GM12878 (cell line): ENCODE measurements at regions not wholly inside any gene's neighbourhood (a gene's known extent, or its start where the extent isn't known, plus 50 kb on each side); places are given as distances from the start of the nearest gene placed in this dataset.

Experiments
- ATAC-seq: fragments of 200-7000 bp; cut with Tn5 transposase; 3 replicates; pipeline ENCODE4 v1.9.1; 2020; ENCODE audit warnings: mild to moderate bottlenecking, moderate library complexity
- BruUV-seq: library from RNA; stranded (reverse); fragments of 400-500 nt; replicated peaks from 2 replicates; lab custom pipeline; 2021; lab: Mats Ljungman, UMichigan
- CTCF ChIA-PET: fragments of 300-600 bp; sonication (Branson Sonifier 250); formaldehyde crosslinking; extraction: SDS; loops from one replicate; lab custom pipeline; 2021; ENCODE audit warnings: inconsistent platforms; lab: Yijun Ruan, JAX
- POLR2A ChIA-PET: fragments of 350-600 bp; formaldehyde crosslinking; extraction: SDS; loops from one replicate; lab custom pipeline; 2021; ENCODE audit warnings: inconsistent platforms; lab: Charles Lee
- RAD21 ChIA-PET: fragments of 300-600 bp; sonication (Branson Sonifier 250); formaldehyde crosslinking; loops from one replicate; lab custom pipeline; 2023; ENCODE audit warnings: antibody characterized with exemption; ENCODE audit not compliant: unreplicated experiment; lab: Charles Lee
- SMC1A ChIA-PET: fragments of 300-600 bp; sonication (Branson Sonifier 250); formaldehyde crosslinking; loops from one replicate; lab custom pipeline; 2023; ENCODE audit not compliant: unreplicated experiment, uncharacterized antibody; lab: Charles Lee
- DNase-seq: peaks from one replicate; pipeline ENCODE4 v3.0.0-alpha.2; 2011; ENCODE audit warnings: low read depth, low spot score
- FAIRE-seq: peaks from 3 replicates; lab custom pipeline; 2011; peaks lifted over from hg19 to GRCh38; lab: Jason Lieb, UNC
- H2AFZ ChIP-seq: 2 replicates; pipeline ENCODE4 v1.6.0; 2011; ENCODE audit warnings: low read depth, low read length, control low read depth; ENCODE audit not compliant: control insufficient read depth
- H3K27ac ChIP-seq: 2 replicates; pipeline ENCODE4 v1.5.1; 2011; ENCODE audit warnings: control low read depth; ENCODE audit not compliant: control insufficient read depth, insufficient read depth
- H3K27me3 ChIP-seq, 2 experiments: replicated peaks in 1 of 2; 2 replicates each; pipeline versions ENCODE4 v1.6.0 to v1.6.1; 2011; ENCODE audit warnings: low read length in 1 of 2; ENCODE audit not compliant: control insufficient read depth in 2 of 2, insufficient read depth in 2 of 2
- H3K36me3 ChIP-seq, 2 experiments: 2 replicates each; pipeline ENCODE4 v1.5.1; 2011; ENCODE audit warnings: low read length in 1 of 2; ENCODE audit not compliant: control insufficient read depth in 2 of 2, insufficient read depth in 2 of 2
- H3K4me1 ChIP-seq: 2 replicates; pipeline ENCODE4 v1.6.1; 2011; ENCODE audit warnings: mild to moderate bottlenecking, low read length, moderate library complexity, mixed read lengths; ENCODE audit not compliant: control insufficient read depth, insufficient read depth
- H3K4me2 ChIP-seq: 2 replicates; pipeline ENCODE4 v1.6.0; 2011; ENCODE audit warnings: control low read depth; ENCODE audit not compliant: control insufficient read depth, insufficient read depth
- H3K4me3 ChIP-seq: fragments of 200-600 bp; sonication (generic); 2 replicates; pipeline ENCODE4 v1.5.1; 2016
- H3K79me2 ChIP-seq: 2 replicates; pipeline ENCODE4 v1.6.0; 2011; ENCODE audit warnings: low read length; ENCODE audit not compliant: control insufficient read depth, insufficient read depth
- H3K9ac ChIP-seq: 2 replicates; pipeline ENCODE4 v1.8.0; 2011; ENCODE audit warnings: low read length, control low read depth, mixed read lengths; ENCODE audit not compliant: control insufficient read depth, insufficient read depth
- H3K9me3 ChIP-seq: replicated peaks from 3 replicates; pipeline ENCODE4 v1.5.1; 2011; ENCODE audit warnings: mild to moderate bottlenecking, low read length; ENCODE audit not compliant: control insufficient read depth, insufficient read depth
- H4K20me1 ChIP-seq: 2 replicates; pipeline ENCODE4 v1.6.0; 2011; ENCODE audit not compliant: control insufficient read depth, insufficient read depth
- ASH2L ChIP-seq: fragments of 300-600, 200-600 bp; sonication (generic); IDR thresholded peaks from 2 replicates; pipeline ENCODE4 v1.6.1; 2017; ENCODE audit warnings: low read depth, mild to moderate bottlenecking, borderline replicate concordance
- FOXK2 ChIP-seq: fragments of 450-650 bp; IDR thresholded peaks from 2 replicates; pipeline ENCODE4 v1.6.1; 2017; ENCODE audit warnings: mild to moderate bottlenecking, moderate library complexity
- HCFC1 ChIP-seq: fragments of 150-350 bp; IDR thresholded peaks from 2 replicates; pipeline ENCODE4 v1.6.1; 2014; ENCODE audit warnings: low read length
- HDAC6 ChIP-seq: fragments of 200-600 bp; sonication (generic); IDR thresholded peaks from one replicate; pipeline ENCODE4 v1.8.0; 2017; ENCODE audit warnings: antibody characterized with exemption; ENCODE audit not compliant: unreplicated experiment
- KDM1A ChIP-seq: fragments of 200-600 bp; sonication (generic); IDR thresholded peaks from 2 replicates; pipeline ENCODE4 v1.6.1; 2016; ENCODE audit warnings: borderline replicate concordance
- MYB ChIP-seq: fragments of 150-350 bp; IDR thresholded peaks from 2 replicates; pipeline ENCODE4 v1.6.1; 2014; ENCODE audit warnings: mild to moderate bottlenecking, low read depth, low read length, borderline replicate concordance
- POU2F2 ChIP-seq: IDR thresholded peaks from 3 replicates; pipeline ENCODE4 v1.6.1; 2011; ENCODE audit warnings: low read depth, mild to moderate bottlenecking, low read length, borderline replicate concordance
- RAD51 ChIP-seq: fragments of 450-650 bp; IDR thresholded peaks from 2 replicates; pipeline ENCODE4 v1.6.1; 2016; ENCODE audit warnings: moderate library complexity, mild to moderate bottlenecking, inconsistent platforms
- SMC3 ChIP-seq: IDR thresholded peaks from 2 replicates; pipeline ENCODE4 v1.6.1; 2011; ENCODE audit warnings: low read length, improper control_type of control experiment, borderline replicate concordance
- STAT3 ChIP-seq: IDR thresholded peaks from 2 replicates; pipeline ENCODE4 v1.6.1; 2011; ENCODE audit warnings: low read depth, low read length, improper control_type of control experiment
- TCF3 ChIP-seq: IDR thresholded peaks from 2 replicates; pipeline ENCODE4 v1.6.1; 2012; ENCODE audit warnings: low read depth, mild to moderate bottlenecking, low read length, borderline replicate concordance; ENCODE audit not compliant: insufficient read depth
- WGBS: methylation state at CpG from one replicate; pipeline ENCODE4 v1.1.6; 2016; ENCODE audit warnings: low lambda C conversion rate; ENCODE audit not compliant: insufficient replicate concordance, insufficient coverage; ENCODE audit errors: missing lambda C conversion rate; 5-methylcytosine and 5-hydroxymethylcytosine counted together
- in situ Hi-C: fragments of 300-500 bp; cut with MboI; formaldehyde crosslinking; loops from 9 replicates; pipeline ENCODE4 v1.14.3; 2018; ENCODE audit warnings: mixed read lengths
- intact Hi-C: fragments of 100-400 bp; cut with micrococcal nuclease; formaldehyde crosslinking; loops from one replicate; pipeline ENCODE4 v1.14.2; 2022; ENCODE audit not compliant: unreplicated experiment
- TF ChIP-seq, protein P1 (sequence below): fragments of 450-650 bp; IDR thresholded peaks from 2 replicates; pipeline ENCODE4 v1.6.1; 2017; ENCODE audit warnings: mild to moderate bottlenecking, low read depth, inconsistent platforms; ENCODE audit not compliant: poor library complexity, severe bottlenecking
- TF ChIP-seq, protein P2 (sequence below): fragments of 450-650 bp; IDR thresholded peaks from 2 replicates; pipeline ENCODE4 v1.6.1; 2017; ENCODE audit warnings: antibody characterized with exemption, mild to moderate bottlenecking, moderate library complexity
- TF ChIP-seq, protein P3 (sequence below): fragments of 450-650 bp; IDR thresholded peaks from 2 replicates; pipeline ENCODE4 v1.6.1; 2016; ENCODE audit warnings: mild to moderate bottlenecking
- TF ChIP-seq, protein P4 (sequence below): IDR thresholded peaks from 2 replicates; pipeline ENCODE4 v1.6.1; 2012; ENCODE audit warnings: low read depth, low read length, improper control_type of control experiment

DNA sequence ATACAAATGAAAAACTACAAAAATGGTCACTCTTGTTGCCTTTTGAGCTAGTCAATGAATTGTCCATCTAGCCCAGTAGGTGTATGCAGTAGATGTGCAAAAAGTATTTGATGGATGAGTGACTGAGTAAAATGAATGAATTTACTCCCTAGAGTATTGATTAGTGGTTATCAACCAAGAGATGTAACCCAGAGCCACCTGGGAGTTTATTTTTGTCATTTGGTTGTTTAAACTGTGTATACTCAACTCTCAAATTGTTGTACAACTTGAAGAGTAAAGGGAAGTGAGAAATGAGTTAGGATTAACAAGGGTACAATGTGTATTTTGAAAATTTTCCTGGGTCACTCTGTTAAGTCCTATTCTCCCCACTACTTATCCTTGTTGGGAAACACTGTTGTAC is 124.1 kb upstream of the TMCO5A start (continued):
- TF ChIP-seq, protein P1, sequence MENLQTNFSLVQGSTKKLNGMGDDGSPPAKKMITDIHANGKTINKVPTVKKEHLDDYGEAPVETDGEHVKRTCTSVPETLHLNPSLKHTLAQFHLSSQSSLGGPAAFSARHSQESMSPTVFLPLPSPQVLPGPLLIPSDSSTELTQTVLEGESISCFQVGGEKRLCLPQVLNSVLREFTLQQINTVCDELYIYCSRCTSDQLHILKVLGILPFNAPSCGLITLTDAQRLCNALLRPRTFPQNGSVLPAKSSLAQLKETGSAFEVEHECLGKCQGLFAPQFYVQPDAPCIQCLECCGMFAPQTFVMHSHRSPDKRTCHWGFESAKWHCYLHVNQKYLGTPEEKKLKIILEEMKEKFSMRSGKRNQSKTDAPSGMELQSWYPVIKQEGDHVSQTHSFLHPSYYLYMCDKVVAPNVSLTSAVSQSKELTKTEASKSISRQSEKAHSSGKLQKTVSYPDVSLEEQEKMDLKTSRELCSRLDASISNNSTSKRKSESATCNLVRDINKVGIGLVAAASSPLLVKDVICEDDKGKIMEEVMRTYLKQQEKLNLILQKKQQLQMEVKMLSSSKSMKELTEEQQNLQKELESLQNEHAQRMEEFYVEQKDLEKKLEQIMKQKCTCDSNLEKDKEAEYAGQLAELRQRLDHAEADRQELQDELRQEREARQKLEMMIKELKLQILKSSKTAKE: no peak
- TF ChIP-seq STAT3: no peak
- no peak for TF ChIP-seq ASH2L
- TF ChIP-seq, protein P2, sequence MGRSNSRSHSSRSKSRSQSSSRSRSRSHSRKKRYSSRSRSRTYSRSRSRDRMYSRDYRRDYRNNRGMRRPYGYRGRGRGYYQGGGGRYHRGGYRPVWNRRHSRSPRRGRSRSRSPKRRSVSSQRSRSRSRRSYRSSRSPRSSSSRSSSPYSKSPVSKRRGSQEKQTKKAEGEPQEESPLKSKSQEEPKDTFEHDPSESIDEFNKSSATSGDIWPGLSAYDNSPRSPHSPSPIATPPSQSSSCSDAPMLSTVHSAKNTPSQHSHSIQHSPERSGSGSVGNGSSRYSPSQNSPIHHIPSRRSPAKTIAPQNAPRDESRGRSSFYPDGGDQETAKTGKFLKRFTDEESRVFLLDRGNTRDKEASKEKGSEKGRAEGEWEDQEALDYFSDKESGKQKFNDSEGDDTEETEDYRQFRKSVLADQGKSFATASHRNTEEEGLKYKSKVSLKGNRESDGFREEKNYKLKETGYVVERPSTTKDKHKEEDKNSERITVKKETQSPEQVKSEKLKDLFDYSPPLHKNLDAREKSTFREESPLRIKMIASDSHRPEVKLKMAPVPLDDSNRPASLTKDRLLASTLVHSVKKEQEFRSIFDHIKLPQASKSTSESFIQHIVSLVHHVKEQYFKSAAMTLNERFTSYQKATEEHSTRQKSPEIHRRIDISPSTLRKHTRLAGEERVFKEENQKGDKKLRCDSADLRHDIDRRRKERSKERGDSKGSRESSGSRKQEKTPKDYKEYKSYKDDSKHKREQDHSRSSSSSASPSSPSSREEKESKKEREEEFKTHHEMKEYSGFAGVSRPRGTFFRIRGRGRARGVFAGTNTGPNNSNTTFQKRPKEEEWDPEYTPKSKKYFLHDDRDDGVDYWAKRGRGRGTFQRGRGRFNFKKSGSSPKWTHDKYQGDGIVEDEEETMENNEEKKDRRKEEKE: no peak
- TF ChIP-seq TCF3: no peak
- no peak for TF ChIP-seq HCFC1
- TF ChIP-seq, all 136 proteins: peak for 5

DNA sequence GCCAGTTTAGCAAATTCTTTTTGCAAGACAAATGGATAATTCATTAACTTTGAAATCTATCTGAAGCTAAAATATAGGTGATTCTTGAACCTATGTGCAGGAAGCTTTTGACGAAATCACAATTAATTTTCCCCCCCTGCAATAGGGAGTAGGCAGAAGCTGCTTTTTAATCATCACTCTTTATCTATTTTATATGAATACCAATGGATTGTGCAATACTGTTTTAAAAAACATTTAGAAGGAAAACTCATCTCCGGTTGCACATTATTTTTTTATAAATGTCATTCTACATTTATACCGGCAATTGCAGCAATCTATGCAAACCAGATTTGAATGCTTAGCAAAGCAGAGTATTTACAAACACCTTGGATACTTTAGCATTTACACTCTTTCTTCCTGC is 121.1 kb upstream of the TMCO5A start:
- 33% methylated on average over 3 of the region's 3 CpGs for WGBS
- Histone ChIP-seq H3K79me2 (no peaks in the 10 kb centered on the region), H3K9me3 (no peaks in the 10 kb centered on the region), H3K36me3 (no peaks in the 10 kb centered on the region), H3K9ac (no peak overlapping the region), H4K20me1 (no peaks in the 10 kb centered on the region), H3K4me1 (no peaks in the 10 kb centered on the region), H3K4me3 (no peak overlapping the region), H2AFZ (no peak overlapping the region), H3K27ac (no peak overlapping the region), H3K27me3 (no peaks in the 10 kb centered on the region), H3K4me2 (no peak overlapping the region)
- ATAC-seq: no peak
- no peak for FAIRE-seq
- SMC1A ChIA-PET: interaction anchor here (1.1 kb wide), 1 partner anchor 11 kb away, joined by 8 read pairs; no protein-coding TSS in a partner anchor
- RAD21 ChIA-PET: interaction anchor here (1.0 kb wide), 1 partner anchor 151 kb away, joined by 3 read pairs; no protein-coding TSS in a partner anchor
- DNase-seq: no peak
- CTCF ChIA-PET: no interaction called here
- BruUV-seq: no TSS peak
- POLR2A ChIA-PET: interaction anchor here (1.0 to 1.4 kb wide), 2 partner anchors 11 to 54 kb away, joined by 3 to 4 read pairs; no protein-coding TSS in a partner anchor
- intact Hi-C loops (no loop called here), in situ Hi-C loops (no loop called here)
- no peak for TF ChIP-seq HDAC6
- TF ChIP-seq, protein P3, sequence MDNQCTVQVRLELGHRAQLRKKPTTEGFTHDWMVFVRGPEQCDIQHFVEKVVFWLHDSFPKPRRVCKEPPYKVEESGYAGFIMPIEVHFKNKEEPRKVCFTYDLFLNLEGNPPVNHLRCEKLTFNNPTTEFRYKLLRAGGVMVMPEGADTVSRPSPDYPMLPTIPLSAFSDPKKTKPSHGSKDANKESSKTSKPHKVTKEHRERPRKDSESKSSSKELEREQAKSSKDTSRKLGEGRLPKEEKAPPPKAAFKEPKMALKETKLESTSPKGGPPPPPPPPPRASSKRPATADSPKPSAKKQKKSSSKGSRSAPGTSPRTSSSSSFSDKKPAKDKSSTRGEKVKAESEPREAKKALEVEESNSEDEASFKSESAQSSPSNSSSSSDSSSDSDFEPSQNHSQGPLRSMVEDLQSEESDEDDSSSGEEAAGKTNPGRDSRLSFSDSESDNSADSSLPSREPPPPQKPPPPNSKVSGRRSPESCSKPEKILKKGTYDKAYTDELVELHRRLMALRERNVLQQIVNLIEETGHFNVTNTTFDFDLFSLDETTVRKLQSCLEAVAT: no peak
- TF ChIP-seq TCF3: no peak
- no peak for TF ChIP-seq KDM1A
- TF ChIP-seq SMC3: no peak
- TF ChIP-seq MYB: no peak
- TF ChIP-seq POU2F2: no peak
- TF ChIP-seq, protein P4, sequence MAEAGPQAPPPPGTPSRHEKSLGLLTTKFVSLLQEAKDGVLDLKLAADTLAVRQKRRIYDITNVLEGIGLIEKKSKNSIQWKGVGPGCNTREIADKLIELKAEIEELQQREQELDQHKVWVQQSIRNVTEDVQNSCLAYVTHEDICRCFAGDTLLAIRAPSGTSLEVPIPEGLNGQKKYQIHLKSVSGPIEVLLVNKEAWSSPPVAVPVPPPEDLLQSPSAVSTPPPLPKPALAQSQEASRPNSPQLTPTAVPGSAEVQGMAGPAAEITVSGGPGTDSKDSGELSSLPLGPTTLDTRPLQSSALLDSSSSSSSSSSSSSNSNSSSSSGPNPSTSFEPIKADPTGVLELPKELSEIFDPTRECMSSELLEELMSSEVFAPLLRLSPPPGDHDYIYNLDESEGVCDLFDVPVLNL: no peak
- TF ChIP-seq RAD51: no peak
- no peak for TF ChIP-seq FOXK2
